Astrocyte (in vitro differentiated cells and primary cell): ENCODE measurements at regions not wholly inside any gene's neighbourhood (a gene's known extent, or its start where the extent isn't known, plus 50 kb on each side); places are given as distances from the start of the nearest gene placed in this dataset.

ENCODE experiments used
- DNase-seq: peaks from one replicate; pipeline ENCODE4 v3.0.0-alpha.2; 2010; ENCODE audit warnings: low read depth
- FAIRE-seq: peaks from 2 replicates; lab custom pipeline; 2011; peaks lifted over from hg19 to GRCh38; lab: Jason Lieb, UNC
- H2AFZ ChIP-seq: 2 replicates; pipeline ENCODE4 v1.6.0; 2012; ENCODE audit warnings: low read depth, low read length, inconsistent platforms
- H3K27ac ChIP-seq: 2 replicates; pipeline ENCODE4 v1.5.1; 2011; ENCODE audit warnings: low read depth, low read length, inconsistent platforms
- H3K27me3 ChIP-seq: 2 replicates; pipeline ENCODE4 v1.6.0; 2011; ENCODE audit warnings: low read length, inconsistent platforms; ENCODE audit not compliant: insufficient read depth
- H3K36me3 ChIP-seq: 2 replicates; pipeline ENCODE4 v1.5.1; 2011; ENCODE audit warnings: low read length, inconsistent platforms; ENCODE audit not compliant: insufficient read depth
- H3K4me1 ChIP-seq: 2 replicates; pipeline ENCODE4 v1.5.1; 2011; ENCODE audit warnings: low read length, inconsistent platforms; ENCODE audit not compliant: insufficient read depth
- H3K4me2 ChIP-seq: 2 replicates; pipeline ENCODE4 v1.6.0; 2012; ENCODE audit warnings: low read length, inconsistent platforms
- H3K4me3 ChIP-seq: 2 replicates; pipeline ENCODE4 v1.5.1; 2011; ENCODE audit warnings: low read depth, mild to moderate bottlenecking, low read length, inconsistent platforms; ENCODE audit not compliant: insufficient read depth
- H3K79me2 ChIP-seq: 2 replicates; pipeline ENCODE4 v1.6.0; 2012; ENCODE audit warnings: mild to moderate bottlenecking, low read length, inconsistent platforms; ENCODE audit not compliant: insufficient read depth
- H3K9ac ChIP-seq: 2 replicates; pipeline ENCODE4 v1.6.0; 2012; ENCODE audit warnings: mild to moderate bottlenecking, low read length, inconsistent platforms
- H3K9me3 ChIP-seq: 2 replicates; pipeline ENCODE4 v1.5.1; 2012; ENCODE audit warnings: low read depth, mild to moderate bottlenecking, low read length, inconsistent platforms; ENCODE audit not compliant: insufficient read depth
- H4K20me1 ChIP-seq: 2 replicates; pipeline ENCODE4 v1.6.0; 2012; ENCODE audit warnings: low read length, inconsistent platforms; ENCODE audit not compliant: insufficient read depth
- H3K27ac Mint-ChIP-seq: one replicate; pipeline ENCODE4 v1.8.0; 2021; ENCODE audit warnings: mild to moderate bottlenecking, mixed read lengths; ENCODE audit not compliant: unreplicated experiment
- H3K27me3 Mint-ChIP-seq: one replicate; pipeline ENCODE4 v1.8.0; 2021; ENCODE audit warnings: low read depth, mixed read lengths; ENCODE audit not compliant: unreplicated experiment
- H3K36me3 Mint-ChIP-seq: one replicate; pipeline ENCODE4 v1.8.0; 2021; ENCODE audit warnings: low read depth, mixed read lengths; ENCODE audit not compliant: unreplicated experiment
- H3K4me1 Mint-ChIP-seq: one replicate; pipeline ENCODE4 v1.8.0; 2021; ENCODE audit warnings: low read depth, mixed read lengths; ENCODE audit not compliant: unreplicated experiment
- H3K4me3 Mint-ChIP-seq: one replicate; pipeline ENCODE4 v1.8.0; 2021; ENCODE audit warnings: mild to moderate bottlenecking, moderate library complexity, mixed read lengths; ENCODE audit not compliant: unreplicated experiment
- H3K9me3 Mint-ChIP-seq: one replicate; pipeline ENCODE4 v1.8.0; 2021; ENCODE audit warnings: mild to moderate bottlenecking, mixed read lengths; ENCODE audit not compliant: unreplicated experiment
- EZH2 ChIP-seq: IDR thresholded peaks from 2 replicates; pipeline ENCODE4 v1.6.1; 2012; ENCODE audit warnings: mild to moderate bottlenecking, low read length, inconsistent platforms; ENCODE audit not compliant: insufficient read depth
- TF ChIP-seq, protein P1 (sequence below): IDR thresholded peaks from 2 replicates; pipeline ENCODE4 v1.5.1; 2011; ENCODE audit warnings: low read depth, mild to moderate bottlenecking, inconsistent platforms, low read length, moderate library complexity; ENCODE audit not compliant: insufficient read depth

DNA sequence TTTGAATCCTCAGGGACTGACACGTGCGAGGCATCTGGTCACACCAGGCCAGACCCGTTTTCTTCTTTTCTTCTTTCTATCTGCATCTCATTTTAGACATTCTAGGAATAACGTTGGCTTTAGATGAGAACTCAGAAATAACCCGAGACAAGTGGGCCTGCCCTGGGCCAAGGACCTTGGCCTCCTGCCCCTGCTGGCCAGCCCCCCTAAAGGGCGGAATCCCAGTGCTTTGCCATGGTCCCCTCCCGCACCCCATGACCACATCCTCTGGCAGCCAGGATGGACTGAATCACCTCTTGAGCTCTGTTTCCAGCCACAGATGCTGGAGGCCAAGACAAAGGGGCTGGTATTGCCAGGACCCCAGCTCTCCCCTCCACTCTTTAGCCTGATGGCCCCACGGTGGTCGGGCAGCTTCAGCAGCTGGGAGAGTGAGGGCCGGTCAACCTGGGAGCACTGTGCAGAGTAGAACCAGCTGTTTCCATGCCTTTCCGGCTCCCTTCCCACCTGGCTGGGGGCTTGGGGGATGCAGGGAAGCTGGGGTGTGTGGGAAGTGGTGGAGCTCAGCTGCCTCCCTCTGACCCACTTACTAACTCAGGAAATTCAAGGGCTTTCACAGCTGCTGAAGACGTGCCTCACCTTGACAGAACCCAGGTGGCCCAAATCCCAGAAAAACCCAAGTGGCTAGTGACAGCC lies 190.9 kb downstream of the FAM43A start:
- Mint-ChIP-seq H3K27ac (no peak overlapping the region), H3K9me3 (no peaks in the 10 kb centered on the region), H3K4me1 (peaks cover 18% of the 10 kb centered on the region), H3K4me3 (no peak overlapping the region), H3K36me3 (no peaks in the 10 kb centered on the region), H3K27me3 (peaks cover 9% of the 10 kb centered on the region)
- no peaks in the 10 kb centered on the region for H4K20me1 ChIP-seq
- no peaks in the 10 kb centered on the region for H3K9me3 ChIP-seq
- H3K4me3 ChIP-seq = no peak overlapping the region
- FAIRE-seq (no peak), DNase-seq (no peak)
- H3K4me1 ChIP-seq = peaks cover 21% of the 10 kb centered on the region
- no peak overlapping the region for H3K9ac ChIP-seq
- TF ChIP-seq EZH2 = no peak
- TF ChIP-seq, protein P1, sequence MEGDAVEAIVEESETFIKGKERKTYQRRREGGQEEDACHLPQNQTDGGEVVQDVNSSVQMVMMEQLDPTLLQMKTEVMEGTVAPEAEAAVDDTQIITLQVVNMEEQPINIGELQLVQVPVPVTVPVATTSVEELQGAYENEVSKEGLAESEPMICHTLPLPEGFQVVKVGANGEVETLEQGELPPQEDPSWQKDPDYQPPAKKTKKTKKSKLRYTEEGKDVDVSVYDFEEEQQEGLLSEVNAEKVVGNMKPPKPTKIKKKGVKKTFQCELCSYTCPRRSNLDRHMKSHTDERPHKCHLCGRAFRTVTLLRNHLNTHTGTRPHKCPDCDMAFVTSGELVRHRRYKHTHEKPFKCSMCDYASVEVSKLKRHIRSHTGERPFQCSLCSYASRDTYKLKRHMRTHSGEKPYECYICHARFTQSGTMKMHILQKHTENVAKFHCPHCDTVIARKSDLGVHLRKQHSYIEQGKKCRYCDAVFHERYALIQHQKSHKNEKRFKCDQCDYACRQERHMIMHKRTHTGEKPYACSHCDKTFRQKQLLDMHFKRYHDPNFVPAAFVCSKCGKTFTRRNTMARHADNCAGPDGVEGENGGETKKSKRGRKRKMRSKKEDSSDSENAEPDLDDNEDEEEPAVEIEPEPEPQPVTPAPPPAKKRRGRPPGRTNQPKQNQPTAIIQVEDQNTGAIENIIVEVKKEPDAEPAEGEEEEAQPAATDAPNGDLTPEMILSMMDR = no peak
- H3K27ac ChIP-seq = no peak overlapping the region
- no peaks in the 10 kb centered on the region for H3K79me2 ChIP-seq
- no peak overlapping the region for H2AFZ ChIP-seq
- no peaks in the 10 kb centered on the region for H3K36me3 ChIP-seq
- peaks cover 3% of the 10 kb centered on the region for H3K27me3 ChIP-seq
- H3K4me2 ChIP-seq = no peak overlapping the region

DNA sequence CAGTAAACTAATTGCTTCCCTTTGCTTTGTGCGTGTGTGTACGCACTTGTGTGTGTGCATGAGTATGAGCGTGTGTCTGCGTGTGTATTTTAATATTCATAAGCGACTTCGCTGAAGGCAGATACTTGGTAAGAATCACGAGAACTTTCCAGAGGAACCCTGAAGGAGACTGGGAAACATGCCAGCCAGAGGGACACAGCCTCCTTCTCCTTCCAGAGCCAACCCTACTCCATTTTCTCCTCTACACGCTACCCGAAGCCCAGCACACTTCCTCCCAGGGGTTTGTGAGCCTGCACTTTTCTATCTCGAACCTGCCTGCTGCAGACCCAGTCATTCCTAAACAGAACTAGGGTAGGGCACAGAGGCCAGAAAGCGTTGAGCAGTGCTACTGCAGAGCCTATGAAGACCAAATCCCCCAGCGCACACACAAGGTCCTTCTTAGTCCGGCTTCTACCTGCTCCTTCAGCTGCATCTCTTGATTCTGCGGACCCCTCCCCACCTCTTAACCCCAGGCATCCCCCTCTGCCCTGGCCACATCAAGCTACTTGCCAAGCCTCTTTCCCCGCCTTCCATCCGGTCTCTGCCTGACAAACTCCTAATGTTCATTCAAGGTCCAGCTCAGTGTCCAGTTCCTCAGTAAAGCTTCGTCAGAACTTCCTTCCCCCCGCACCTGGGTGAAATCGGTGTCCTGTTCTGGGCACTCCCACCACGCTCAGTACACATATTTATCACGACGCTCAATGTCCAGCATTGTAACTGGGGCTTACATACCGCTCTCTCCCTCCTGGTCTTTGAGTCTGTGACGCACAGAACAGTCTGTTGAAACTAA lies 191.8 kb downstream of the FAM43A start:
- FAIRE-seq = no peak
- Histone ChIP-seq H3K4me1 (peaks cover 11% of the 10 kb centered on the region), H3K4me2 (no peak overlapping the region), H3K27me3 (peaks cover 3% of the 10 kb centered on the region), H3K9me3 (no peaks in the 10 kb centered on the region), H3K27ac (no peak overlapping the region), H3K4me3 (no peak overlapping the region), H2AFZ (no peak overlapping the region), H4K20me1 (no peaks in the 10 kb centered on the region), H3K36me3 (no peaks in the 10 kb centered on the region), H3K79me2 (no peaks in the 10 kb centered on the region), H3K9ac (no peak overlapping the region)
- TF ChIP-seq, protein P1 = no peak
- no peak for TF ChIP-seq EZH2
- Mint-ChIP-seq H3K27ac (no peak overlapping the region), H3K4me1 (peaks cover 8% of the 10 kb centered on the region), H3K9me3 (no peaks in the 10 kb centered on the region), H3K27me3 (peaks cover 11% of the 10 kb centered on the region), H3K36me3 (no peaks in the 10 kb centered on the region), H3K4me3 (no peak overlapping the region)
- no peak for DNase-seq
